ENCODE measurements at regions not wholly inside any gene's neighbourhood (a gene's known extent, or its start where the extent isn't known, plus 50 kb on each side); places are given as distances from the start of the nearest gene placed in this dataset.

GRCh38 chr9:1515557-1515956, 465.4 kb downstream of the DMRT2 start:
- ChIA-PET POLR2A (no interaction called here), CTCF (no interaction called here)
- H3K9me3 Mint-ChIP-seq, result peaks cover 5% of the 10 kb centered on the region
- no peak for DNase-seq
- H3K36me3 Mint-ChIP-seq (ENCODE audit: low read depth), result no peaks in the 10 kb centered on the region
- H3K4me1 Mint-ChIP-seq, result peaks cover 4% of the 10 kb centered on the region
- no peak overlapping the region for H3K4me3 Mint-ChIP-seq
- H3K27me3 Mint-ChIP-seq, result no peaks in the 10 kb centered on the region
- no peak overlapping the region for H3K27ac Mint-ChIP-seq

- no peaks in the 10 kb centered on the region for H3K36me3 Mint-ChIP-seq (ENCODE audit: low read depth)
- H3K27me3 Mint-ChIP-seq, result no peaks in the 10 kb centered on the region
- DNase-seq, result no peak
- no peak overlapping the region for H3K27ac Mint-ChIP-seq
- CTCF ChIA-PET, result no interaction called here
- POLR2A ChIA-PET, result no interaction called here
- peaks cover 8% of the 10 kb centered on the region for H3K9me3 Mint-ChIP-seq
- H3K4me1 Mint-ChIP-seq, result no peaks in the 10 kb centered on the region
- no peak overlapping the region for H3K4me3 Mint-ChIP-seq
Observed at GRCh38 chr9:1521547-1521946, 471.4 kb downstream of the DMRT2 start.

- H3K4me3 Mint-ChIP-seq, result no peak overlapping the region
- ChIA-PET POLR2A (no interaction called here), CTCF (no interaction called here)
- peaks cover 8% of the 10 kb centered on the region for H3K9me3 Mint-ChIP-seq
- no peak for DNase-seq
- H3K36me3 Mint-ChIP-seq (ENCODE audit: low read depth), result no peaks in the 10 kb centered on the region
- no peaks in the 10 kb centered on the region for H3K27me3 Mint-ChIP-seq
- H3K4me1 Mint-ChIP-seq, result no peaks in the 10 kb centered on the region
- no peak overlapping the region for H3K27ac Mint-ChIP-seq
Observed at GRCh38 chr9:1522219-1522767, 472.1 kb downstream of the DMRT2 start.

GRCh38 chr9:1528456-1528855, 478.3 kb downstream of the DMRT2 start:
- POLR2A ChIA-PET, result no interaction called here
- no peaks in the 10 kb centered on the region for H3K36me3 Mint-ChIP-seq (ENCODE audit: low read depth)
- CTCF ChIA-PET, result no interaction called here
- H3K9me3 Mint-ChIP-seq, result no peaks in the 10 kb centered on the region
- no peak overlapping the region for H3K27ac Mint-ChIP-seq
- no peaks in the 10 kb centered on the region for H3K4me1 Mint-ChIP-seq
- no peak overlapping the region for H3K4me3 Mint-ChIP-seq
- no peaks in the 10 kb centered on the region for H3K27me3 Mint-ChIP-seq
- no peak for DNase-seq

- H3K36me3 Mint-ChIP-seq (ENCODE audit: low read depth), result no peaks in the 10 kb centered on the region
- ChIA-PET CTCF (no interaction called here), POLR2A (no interaction called here)
- no peaks in the 10 kb centered on the region for H3K9me3 Mint-ChIP-seq
- no peak overlapping the region for H3K27ac Mint-ChIP-seq
- no peaks in the 10 kb centered on the region for H3K27me3 Mint-ChIP-seq
- no peaks in the 10 kb centered on the region for H3K4me1 Mint-ChIP-seq
- DNase-seq, result no peak
- no peak overlapping the region for H3K4me3 Mint-ChIP-seq
Observed at GRCh38 chr9:1530696-1531095, 480.5 kb downstream of the DMRT2 start.

GRCh38 chr9:1531424-1531823, 481.3 kb downstream of the DMRT2 start:
- H3K27ac Mint-ChIP-seq, result no peak overlapping the region
- no peaks in the 10 kb centered on the region for H3K9me3 Mint-ChIP-seq
- no peaks in the 10 kb centered on the region for H3K27me3 Mint-ChIP-seq
- no peaks in the 10 kb centered on the region for H3K4me1 Mint-ChIP-seq
- POLR2A ChIA-PET, result no interaction called here
- no peak overlapping the region for H3K4me3 Mint-ChIP-seq
- H3K36me3 Mint-ChIP-seq (ENCODE audit: low read depth), result no peaks in the 10 kb centered on the region
- DNase-seq, result no peak
- CTCF ChIA-PET, result no interaction called here

- no peak overlapping the region for H3K27ac Mint-ChIP-seq
- no peak for DNase-seq
- ChIA-PET CTCF (no interaction called here), POLR2A (no interaction called here)
- no peaks in the 10 kb centered on the region for H3K27me3 Mint-ChIP-seq
- no peaks in the 10 kb centered on the region for H3K4me1 Mint-ChIP-seq
- no peaks in the 10 kb centered on the region for H3K9me3 Mint-ChIP-seq
- no peak overlapping the region for H3K4me3 Mint-ChIP-seq
- no peaks in the 10 kb centered on the region for H3K36me3 Mint-ChIP-seq (ENCODE audit: low read depth)
Observed at GRCh38 chr9:1532171-1532570, 482.0 kb downstream of the DMRT2 start.

- H3K27me3 Mint-ChIP-seq, result no peaks in the 10 kb centered on the region
- H3K36me3 Mint-ChIP-seq (ENCODE audit: low read depth), result no peaks in the 10 kb centered on the region
- CTCF ChIA-PET, result no interaction called here
- H3K9me3 Mint-ChIP-seq, result no peaks in the 10 kb centered on the region
- no peak overlapping the region for H3K27ac Mint-ChIP-seq
- H3K4me3 Mint-ChIP-seq, result no peak overlapping the region
- DNase-seq, result no peak
- H3K4me1 Mint-ChIP-seq, result no peaks in the 10 kb centered on the region
- POLR2A ChIA-PET, result no interaction called here
Observed at GRCh38 chr9:1535051-1535450, 480.1 kb upstream of the SMARCA2 start.

GRCh38 chr9:1535599-1535998, 479.5 kb upstream of the SMARCA2 start:
- ChIA-PET CTCF (no interaction called here), POLR2A (no interaction called here)
- Mint-ChIP-seq H3K27me3 (no peaks in the 10 kb centered on the region), H3K4me1 (no peaks in the 10 kb centered on the region), H3K4me3 (no peak overlapping the region), H3K27ac (no peak overlapping the region), H3K36me3 (ENCODE audit: low read depth) (no peaks in the 10 kb centered on the region), H3K9me3 (no peaks in the 10 kb centered on the region)
- DNase-seq, result no peak

GRCh38 chr9:1536522-1537170, 478.5 kb upstream of the SMARCA2 start:
- Mint-ChIP-seq H3K9me3 (no peaks in the 10 kb centered on the region), H3K4me3 (no peak overlapping the region), H3K4me1 (no peaks in the 10 kb centered on the region), H3K27me3 (no peaks in the 10 kb centered on the region), H3K27ac (no peak overlapping the region), H3K36me3 (ENCODE audit: low read depth) (no peaks in the 10 kb centered on the region)
- no peak for DNase-seq
- POLR2A ChIA-PET, result no interaction called here
- CTCF ChIA-PET, result no interaction called here

- Mint-ChIP-seq H3K27ac (no peak overlapping the region), H3K9me3 (no peaks in the 10 kb centered on the region), H3K36me3 (ENCODE audit: low read depth) (no peaks in the 10 kb centered on the region), H3K4me3 (no peak overlapping the region), H3K27me3 (no peaks in the 10 kb centered on the region), H3K4me1 (no peaks in the 10 kb centered on the region)
- CTCF ChIA-PET, result no interaction called here
- DNase-seq, result no peak
- POLR2A ChIA-PET, result no interaction called here
Observed at GRCh38 chr9:1538301-1538700, 476.8 kb upstream of the SMARCA2 start.

GRCh38 chr9:1539216-1539615, 475.9 kb upstream of the SMARCA2 start:
- no peak overlapping the region for H3K27ac Mint-ChIP-seq
- H3K4me3 Mint-ChIP-seq, result no peak overlapping the region
- no peaks in the 10 kb centered on the region for H3K36me3 Mint-ChIP-seq (ENCODE audit: low read depth)
- no peaks in the 10 kb centered on the region for H3K4me1 Mint-ChIP-seq
- CTCF ChIA-PET, result no interaction called here
- H3K27me3 Mint-ChIP-seq, result no peaks in the 10 kb centered on the region
- no peak for DNase-seq
- POLR2A ChIA-PET, result no interaction called here
- H3K9me3 Mint-ChIP-seq, result no peaks in the 10 kb centered on the region

- H3K36me3 Mint-ChIP-seq (ENCODE audit: low read depth), result no peaks in the 10 kb centered on the region
- no peak overlapping the region for H3K4me3 Mint-ChIP-seq
- peaks cover 3% of the 10 kb centered on the region for H3K27me3 Mint-ChIP-seq
- no peak overlapping the region for H3K27ac Mint-ChIP-seq
- no peaks in the 10 kb centered on the region for H3K9me3 Mint-ChIP-seq
- POLR2A ChIA-PET, result no interaction called here
- H3K4me1 Mint-ChIP-seq, result no peaks in the 10 kb centered on the region
- CTCF ChIA-PET, result no interaction called here
- DNase-seq, result no peak
Observed at GRCh38 chr9:1550636-1551035, 464.5 kb upstream of the SMARCA2 start.

- Mint-ChIP-seq H3K36me3 (ENCODE audit: low read depth) (no peaks in the 10 kb centered on the region), H3K27ac (no peak overlapping the region), H3K4me1 (no peaks in the 10 kb centered on the region), H3K9me3 (no peaks in the 10 kb centered on the region), H3K4me3 (no peak overlapping the region), H3K27me3 (peaks cover 1% of the 10 kb centered on the region)
- DNase-seq, result no peak
- ChIA-PET POLR2A (no interaction called here), CTCF (no interaction called here)
Observed at GRCh38 chr9:1554081-1555035, 460.8 kb upstream of the SMARCA2 start.
